B cell (primary cell): ENCODE measurements at regions not wholly inside any gene's neighbourhood (a gene's known extent, or its start where the extent isn't known, plus 50 kb on each side); places are given as distances from the start of the nearest gene placed in this dataset.

Source experiments
- ATAC-seq: fragments of 200-7000 bp; cut with Tn5 transposase; one replicate; pipeline ENCODE4 v1.10.0; 2021; ENCODE audit warnings: low read depth, mild to moderate bottlenecking, moderate number of reproducible peaks, moderate library complexity
- CTCF ChIA-PET: fragments of 350-600 bp; sonication (Branson Sonifier 250); formaldehyde crosslinking; loops from one replicate; lab custom pipeline; 2021; ENCODE audit warnings: antibody characterized with exemption, inconsistent platforms; lab: Charles Lee
- POLR2A ChIA-PET: fragments of 350-600 bp; sonication (Branson Sonifier 250); formaldehyde crosslinking; loops from one replicate; lab custom pipeline; 2021; ENCODE audit warnings: antibody characterized with exemption; lab: Charles Lee
- DNase-seq: peaks from one replicate; pipeline ENCODE4 v3.0.0; 2013
- H2AFZ ChIP-seq: 2 replicates; pipeline ENCODE4 v1.6.1; 2012; ENCODE audit warnings: mild to moderate bottlenecking, low read depth, low read length; ENCODE audit not compliant: insufficient read depth, poor library complexity, severe bottlenecking
- H3K27ac ChIP-seq, 2 donors: 1 replicate in 1 of 2; 2 replicates in 1 of 2; pipeline ENCODE4 v1.5.1; 2012 to 2013; ENCODE audit warnings: low read length in 2 of 2, mild to moderate bottlenecking in 2 of 2, moderate library complexity in 1 of 2
- H3K27me3 ChIP-seq, 4 experiments: fragments of 200-600 bp in 1 of 4; sonication (generic) in 1 of 4; replicated peaks in 1 of 4; 1 replicate in 2 of 4; 2 replicates in 2 of 4; pipeline versions ENCODE4 v1.6.1 to v1.7.0; 2013 to 2016; ENCODE audit warnings: low read length in 3 of 4, mild to moderate bottlenecking in 2 of 4, mixed read lengths in 1 of 4, moderate library complexity in 1 of 4; ENCODE audit not compliant: insufficient read depth in 4 of 4, control insufficient read depth in 3 of 4; ENCODE audit errors: control extremely low read depth in 1 of 4
- H3K36me3 ChIP-seq, 2 experiments: replicated peaks in 1 of 2; 1 replicate in 1 of 2; 2 replicates in 1 of 2; pipeline versions ENCODE4 v1.6.1 to v1.7.1; 2013; ENCODE audit warnings: low read length in 1 of 2; ENCODE audit not compliant: insufficient read depth in 2 of 2, control insufficient read depth in 1 of 2; ENCODE audit errors: control extremely low read depth in 1 of 2, extremely low read depth in 1 of 2
- H3K4me1 ChIP-seq, 2 donors: fragments of 200-600 bp in 1 of 2; sonication (generic) in 1 of 2; 1 replicate in 1 of 2; 2 replicates in 1 of 2; pipeline versions ENCODE4 v1.5.1 to v1.6.1; 2013 to 2017; ENCODE audit warnings: low read length in 2 of 2; ENCODE audit not compliant: control insufficient read depth in 2 of 2, insufficient read depth in 2 of 2
- H3K4me2 ChIP-seq: replicated peaks from 2 replicates; pipeline ENCODE3; 2012; ENCODE audit warnings: mild to moderate bottlenecking, low read depth, low read length; ENCODE audit not compliant: poor library complexity, severe bottlenecking
- H3K4me3 ChIP-seq, 5 experiments: fragments of 200-600 bp in 1 of 5; sonication (generic) in 1 of 5; 1 replicate in 3 of 5; 2 replicates in 2 of 5; pipeline versions ENCODE4 v1.5.1 to v1.7.0; 2011 to 2016; ENCODE audit warnings: low read length in 4 of 5, mild to moderate bottlenecking in 4 of 5, low read depth in 2 of 5, control low read depth in 1 of 5, moderate library complexity in 1 of 5; ENCODE audit not compliant: insufficient read depth in 1 of 5; ENCODE audit errors: control extremely low read depth in 1 of 5, extremely low read depth in 1 of 5
- H3K79me2 ChIP-seq: fragments of 200-600 bp; sonication (generic); one replicate; pipeline ENCODE4 v1.6.0; 2016; ENCODE audit warnings: low read length; ENCODE audit not compliant: control insufficient read depth, insufficient read depth
- H3K9ac ChIP-seq: fragments of 200-600 bp; sonication (generic); 2 replicates; pipeline ENCODE4 v1.6.1; 2017; ENCODE audit warnings: mild to moderate bottlenecking, low read length, moderate library complexity
- H3K9me3 ChIP-seq, 3 donors: one replicate each; pipeline versions ENCODE4 v1.6.1 to v1.7.1; 2013; ENCODE audit warnings: low read length in 2 of 3; ENCODE audit not compliant: control insufficient read depth in 2 of 3, insufficient read depth in 1 of 3; ENCODE audit errors: control extremely low read depth in 1 of 3
- H4K20me1 ChIP-seq: 2 replicates; pipeline ENCODE4 v1.6.0; 2012; ENCODE audit warnings: mild to moderate bottlenecking, low read length; ENCODE audit not compliant: insufficient read depth, control insufficient read depth, poor library complexity, severe bottlenecking
- H3K27ac Mint-ChIP-seq: one replicate; pipeline ENCODE4 v1.8.0; 2021; ENCODE audit warnings: mixed read lengths
- H3K27me3 Mint-ChIP-seq: one replicate; pipeline ENCODE4 v1.8.0; 2021; ENCODE audit warnings: mixed read lengths
- H3K4me1 Mint-ChIP-seq: one replicate; pipeline ENCODE4 v1.8.0; 2021; ENCODE audit warnings: mixed read lengths
- H3K4me3 Mint-ChIP-seq: one replicate; pipeline ENCODE4 v1.8.0; 2021; ENCODE audit warnings: mixed read lengths
- H3K9me3 Mint-ChIP-seq: one replicate; pipeline ENCODE4 v1.8.0; 2022; ENCODE audit warnings: mixed read lengths; ENCODE audit not compliant: insufficient read depth
- EZH2 ChIP-seq: IDR thresholded peaks from 2 replicates; pipeline ENCODE4 v1.6.1; 2012; ENCODE audit warnings: borderline replicate concordance, low read depth, mild to moderate bottlenecking, moderate library complexity, low read length; ENCODE audit not compliant: insufficient read depth, poor library complexity, severe bottlenecking
- WGBS: methylation state at CpG from one replicate; pipeline ENCODE4 v1.1.5; 2013; ENCODE audit warnings: missing lambda C conversion rate; ENCODE audit not compliant: insufficient coverage; 5-methylcytosine and 5-hydroxymethylcytosine counted together
- intact Hi-C: fragments of 100-400 bp; cut with micrococcal nuclease; formaldehyde crosslinking; loops from one replicate; pipeline ENCODE4 v1.10.0; 2022
- TF ChIP-seq, protein P1 (sequence below): fragments of 200-600 bp; IDR thresholded peaks from one replicate; pipeline ENCODE4 v1.8.0; 2022; ENCODE audit warnings: antibody characterized with exemption, mild to moderate bottlenecking

GRCh38 chr17:63275318-63275970 lies 170.7 kb downstream of the CYB561 start:
- DNase-seq (no peak), ATAC-seq (no peak)
- H3K36me3 ChIP-seq, result no peaks in the 10 kb centered on the region
- no peak for TF ChIP-seq EZH2
- Mint-ChIP-seq H3K27ac (no peak overlapping the region), H3K9me3 (no peaks in the 10 kb centered on the region), H3K4me3 (no peak overlapping the region), H3K27me3 (no peaks in the 10 kb centered on the region), H3K4me1 (peaks cover 15% of the 10 kb centered on the region)
- ChIA-PET POLR2A (no interaction called here), CTCF (no interaction called here)
- no peaks in the 10 kb centered on the region for H3K79me2 ChIP-seq
- H3K4me3 ChIP-seq, result no peak overlapping the region
- H2AFZ ChIP-seq, result no peak overlapping the region
- H3K4me1 ChIP-seq, result peaks cover 4 to 13% of the 10 kb centered on the region in 2 donors
- no peaks in the 10 kb centered on the region for H4K20me1 ChIP-seq
- no peaks in the 10 kb centered on the region for H3K9me3 ChIP-seq
- intact Hi-C loops, result no loop called here
- WGBS, result 67% methylated on average over 1 of the region's 1 CpG
- H3K27me3 ChIP-seq, result no peaks in the 10 kb centered on the region
- H3K27ac ChIP-seq, result no peak overlapping the region
- no peak overlapping the region for H3K9ac ChIP-seq
- no peak overlapping the region for H3K4me2 ChIP-seq

DNA sequence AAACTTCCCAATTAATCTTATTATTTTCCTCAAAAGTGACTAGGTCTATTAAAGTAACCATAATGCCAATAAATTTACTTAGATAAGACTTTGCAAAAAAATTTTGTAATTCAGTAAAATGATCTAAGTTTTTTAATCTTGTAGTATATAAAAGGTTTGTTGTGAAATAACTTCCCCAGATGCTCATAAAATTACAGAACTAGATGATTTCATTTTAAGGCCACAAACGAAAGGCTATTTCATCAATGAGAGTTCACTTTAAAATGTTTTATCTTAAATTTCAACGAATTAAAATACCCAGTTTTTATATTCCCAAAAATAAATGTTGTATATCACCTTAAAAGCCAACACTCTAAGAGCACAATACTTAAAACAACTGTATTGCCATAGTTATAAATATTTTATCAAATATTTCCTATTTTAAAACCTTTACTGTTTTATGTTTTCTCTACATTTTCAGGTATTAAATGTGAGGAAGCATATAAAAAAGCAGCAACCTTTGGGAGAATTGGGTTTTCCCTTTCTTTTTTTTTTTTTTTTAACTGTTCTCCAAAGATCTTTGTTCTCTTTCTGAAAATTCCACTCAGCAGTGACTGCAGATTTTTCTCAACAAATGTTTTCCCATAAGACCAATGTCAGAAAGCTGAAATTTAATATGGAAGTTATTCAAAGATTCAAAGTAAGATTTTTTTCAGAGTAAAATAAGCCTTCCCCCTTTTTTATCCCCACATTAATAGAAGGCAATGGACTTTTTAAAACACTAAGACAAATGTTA lies 169.9 kb downstream of the CYB561 start:
- ChIA-PET POLR2A (no interaction called here), CTCF (interaction anchor here (0.7 kb wide), 1 partner anchor 399 kb away, joined by 4 read pairs; no protein-coding TSS in a partner anchor)
- Histone ChIP-seq H3K9me3 (no peaks in the 10 kb centered on the region), H3K36me3 (no peaks in the 10 kb centered on the region), H3K4me3 (no peak overlapping the region), H2AFZ (no peak overlapping the region), H4K20me1 (no peaks in the 10 kb centered on the region), H3K4me2 (no peak overlapping the region), H3K4me1 (peaks cover 4 to 13% of the 10 kb centered on the region in 2 donors), H3K27me3 (no peaks in the 10 kb centered on the region), H3K79me2 (no peaks in the 10 kb centered on the region), H3K27ac (no peak overlapping the region), H3K9ac (no peak overlapping the region)
- no peaks in the 10 kb centered on the region for H3K27me3 Mint-ChIP-seq
- peaks cover 15% of the 10 kb centered on the region for H3K4me1 Mint-ChIP-seq
- TF ChIP-seq, protein P1, sequence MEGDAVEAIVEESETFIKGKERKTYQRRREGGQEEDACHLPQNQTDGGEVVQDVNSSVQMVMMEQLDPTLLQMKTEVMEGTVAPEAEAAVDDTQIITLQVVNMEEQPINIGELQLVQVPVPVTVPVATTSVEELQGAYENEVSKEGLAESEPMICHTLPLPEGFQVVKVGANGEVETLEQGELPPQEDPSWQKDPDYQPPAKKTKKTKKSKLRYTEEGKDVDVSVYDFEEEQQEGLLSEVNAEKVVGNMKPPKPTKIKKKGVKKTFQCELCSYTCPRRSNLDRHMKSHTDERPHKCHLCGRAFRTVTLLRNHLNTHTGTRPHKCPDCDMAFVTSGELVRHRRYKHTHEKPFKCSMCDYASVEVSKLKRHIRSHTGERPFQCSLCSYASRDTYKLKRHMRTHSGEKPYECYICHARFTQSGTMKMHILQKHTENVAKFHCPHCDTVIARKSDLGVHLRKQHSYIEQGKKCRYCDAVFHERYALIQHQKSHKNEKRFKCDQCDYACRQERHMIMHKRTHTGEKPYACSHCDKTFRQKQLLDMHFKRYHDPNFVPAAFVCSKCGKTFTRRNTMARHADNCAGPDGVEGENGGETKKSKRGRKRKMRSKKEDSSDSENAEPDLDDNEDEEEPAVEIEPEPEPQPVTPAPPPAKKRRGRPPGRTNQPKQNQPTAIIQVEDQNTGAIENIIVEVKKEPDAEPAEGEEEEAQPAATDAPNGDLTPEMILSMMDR, result no peak
- no peak for TF ChIP-seq EZH2
- no peak for DNase-seq
- no peak overlapping the region for H3K27ac Mint-ChIP-seq
- intact Hi-C loops, result no loop called here
- no peak for ATAC-seq
- H3K9me3 Mint-ChIP-seq, result no peaks in the 10 kb centered on the region
- H3K4me3 Mint-ChIP-seq, result no peak overlapping the region
- WGBS, result no CpG with 5 or more reads among the region's 2 CpGs
